ENCODE measurements at regions not wholly inside any gene's neighbourhood (a gene's known extent, or its start where the extent isn't known, plus 50 kb on each side); places are given as distances from the start of the nearest gene placed in this dataset.

GRCh38 chr12:83796531-83796930 is 1109.8 kb downstream of the TMTC2 start:
- no peaks in the 10 kb centered on the region for H3K27me3 Mint-ChIP-seq (ENCODE audit: low read depth in 2 of 2)
- no peak for DNase-seq
- Histone ChIP-seq H3K27me3 (ENCODE audit: control insufficient read depth, insufficient read depth, low read length) (no peaks in the 10 kb centered on the region), H3K9me3 (ENCODE audit: control insufficient read depth, insufficient read depth, low read length) (no peaks in the 10 kb centered on the region), H3K4me1 (ENCODE audit: control insufficient read depth, insufficient read depth, low read length) (no peaks in the 10 kb centered on the region), H3K27ac (ENCODE audit: low read length) (no peak overlapping the region), H3K36me3 (ENCODE audit: control insufficient read depth, insufficient read depth, low read length) (no peaks in the 10 kb centered on the region), H3K4me3 (ENCODE audit: low read length) (no peak overlapping the region)
- no peak for TF ChIP-seq CTCF (IDR thresholded peaks at IDR 0.05)
- no peak for ATAC-seq
- H3K4me3 Mint-ChIP-seq, result no peak overlapping the region
- no peaks in the 10 kb centered on the region for H3K36me3 Mint-ChIP-seq
- H3K27ac Mint-ChIP-seq, result no peak overlapping the region
- intact Hi-C loops (cut with micrococcal nuclease), result no loop called here
- WGBS (ENCODE audit: insufficient coverage), result 83% methylated on average over 2 of the region's 3 CpGs
- no peaks in the 10 kb centered on the region for H3K4me1 Mint-ChIP-seq
- H3K9me3 Mint-ChIP-seq, result peaks cover 7 to 16% of the 10 kb centered on the region in 2 donors

- ATAC-seq (no peak), DNase-seq (no peak)
- H3K9me3 ChIP-seq (ENCODE audit: control insufficient read depth, insufficient read depth, low read length), result no peaks in the 10 kb centered on the region
- no peak overlapping the region for H3K4me3 Mint-ChIP-seq
- H3K4me1 Mint-ChIP-seq, result no peaks in the 10 kb centered on the region
- H3K27me3 ChIP-seq (ENCODE audit: control insufficient read depth, insufficient read depth, low read length), result no peaks in the 10 kb centered on the region
- intact Hi-C loops (cut with micrococcal nuclease), result no loop called here
- H3K27ac Mint-ChIP-seq, result no peak overlapping the region
- no peaks in the 10 kb centered on the region for H3K36me3 ChIP-seq (ENCODE audit: control insufficient read depth, insufficient read depth, low read length)
- no peaks in the 10 kb centered on the region for H3K4me1 ChIP-seq (ENCODE audit: control insufficient read depth, insufficient read depth, low read length)
- H3K27ac ChIP-seq (ENCODE audit: low read length), result no peak overlapping the region
- no peaks in the 10 kb centered on the region for H3K36me3 Mint-ChIP-seq
- H3K9me3 Mint-ChIP-seq, result peaks cover 2 to 12% of the 10 kb centered on the region in 2 donors
- no peaks in the 10 kb centered on the region for H3K27me3 Mint-ChIP-seq (ENCODE audit: low read depth in 2 of 2)
- no peak for TF ChIP-seq CTCF (IDR thresholded peaks at IDR 0.05)
- H3K4me3 ChIP-seq (ENCODE audit: low read length), result no peak overlapping the region
These were observed 1106.9 kb downstream of the TMTC2 start for GRCh38 chr12:83793616-83794015.

GRCh38 chr12:83784298-83784890 is 1097.7 kb downstream of the TMTC2 start:
- H3K36me3 Mint-ChIP-seq, result no peaks in the 10 kb centered on the region

More at GRCh38 chr12:83784298-83784890, 1097.7 kb downstream of the TMTC2 start:
- no peak for ATAC-seq
- Mint-ChIP-seq H3K4me3 (no peak overlapping the region), H3K4me1 (no peaks in the 10 kb centered on the region), H3K27me3 (ENCODE audit: low read depth in 2 of 2) (no peaks in the 10 kb centered on the region), H3K27ac (no peak overlapping the region), H3K9me3 (peaks cover 7 to 9% of the 10 kb centered on the region in 2 donors)
- H3K4me3 ChIP-seq (ENCODE audit: low read length), result no peak overlapping the region
- intact Hi-C loops (cut with micrococcal nuclease), result no loop called here
- no peaks in the 10 kb centered on the region for H3K36me3 ChIP-seq (ENCODE audit: control insufficient read depth, insufficient read depth, low read length)
- 80% methylated on average over 5 of the region's 7 CpGs for WGBS (ENCODE audit: insufficient coverage)
- H3K9me3 ChIP-seq (ENCODE audit: control insufficient read depth, insufficient read depth, low read length), result no peaks in the 10 kb centered on the region
- H3K27ac ChIP-seq (ENCODE audit: low read length), result no peak overlapping the region
- DNase-seq, result no peak
- H3K4me1 ChIP-seq (ENCODE audit: control insufficient read depth, insufficient read depth, low read length), result no peaks in the 10 kb centered on the region
- TF ChIP-seq CTCF (IDR thresholded peaks at IDR 0.05), result no peak
- H3K27me3 ChIP-seq (ENCODE audit: control insufficient read depth, insufficient read depth, low read length), result no peaks in the 10 kb centered on the region

Measured in natural killer cell (primary cell).